GM23248 (cell line): ENCODE measurements at regions not wholly inside any gene's neighbourhood (a gene's known extent, or its start where the extent isn't known, plus 50 kb on each side); places are given as distances from the start of the nearest gene placed in this dataset.

Experiments
- DNase-seq: peaks from one replicate; pipeline ENCODE4 v3.0.0-alpha.2; 2015
- H2AFZ ChIP-seq: fragments of 200-600 bp; sonication (generic); 2 replicates; pipeline ENCODE4 v1.6.1; 2016; ENCODE audit warnings: antibody characterized with exemption
- H3F3A ChIP-seq: fragments of 200-600 bp; sonication (generic); 2 replicates; pipeline ENCODE4 v1.6.1; 2016; ENCODE audit warnings: mild to moderate bottlenecking, antibody characterized with exemption, mixed run types; ENCODE audit not compliant: insufficient read depth
- H3K27ac ChIP-seq: fragments of 200-600 bp; sonication (generic); 2 replicates; pipeline ENCODE4 v1.5.1; 2016; ENCODE audit warnings: mild to moderate bottlenecking
- H3K27me3 ChIP-seq: fragments of 200-600 bp; sonication (generic); replicated peaks from 2 replicates; pipeline ENCODE4 v1.6.1; 2016; ENCODE audit warnings: mild to moderate bottlenecking; ENCODE audit not compliant: insufficient read depth
- H3K36me3 ChIP-seq: fragments of 200-600 bp; sonication (generic); 2 replicates; pipeline ENCODE4 v1.6.1; 2016; ENCODE audit warnings: low read depth, mild to moderate bottlenecking
- H3K4me1 ChIP-seq: fragments of 200-600 bp; sonication (generic); 2 replicates; pipeline ENCODE4 v1.6.1; 2016; ENCODE audit warnings: mild to moderate bottlenecking; ENCODE audit not compliant: insufficient read depth
- H3K4me2 ChIP-seq: fragments of 200-600 bp; sonication (generic); one replicate; pipeline ENCODE4 v1.6.1; 2016; ENCODE audit warnings: mild to moderate bottlenecking; ENCODE audit not compliant: unreplicated experiment
- H3K4me3 ChIP-seq: fragments of 200-600 bp; sonication (generic); 2 replicates; pipeline ENCODE4 v1.5.1; 2016; ENCODE audit warnings: mild to moderate bottlenecking
- H3K79me2 ChIP-seq: fragments of 200-600 bp; sonication (generic); 2 replicates; pipeline ENCODE4 v1.6.1; 2016; ENCODE audit warnings: mild to moderate bottlenecking; ENCODE audit not compliant: insufficient read depth
- H3K9ac ChIP-seq: fragments of 200-600 bp; sonication (generic); 2 replicates; pipeline ENCODE4 v1.6.1; 2016; ENCODE audit warnings: mild to moderate bottlenecking
- H3K9me2 ChIP-seq: fragments of 200-600 bp; sonication (generic); 2 replicates; pipeline ENCODE4 v1.6.1; 2016; ENCODE audit warnings: mixed run types, mild to moderate bottlenecking, moderate library complexity; ENCODE audit not compliant: insufficient read depth
- H3K9me3 ChIP-seq: fragments of 200-600 bp; sonication (generic); one replicate; pipeline ENCODE4 v1.6.1; 2017; ENCODE audit warnings: low read depth
- H4K20me1 ChIP-seq: fragments of 200-600 bp; sonication (generic); 2 replicates; pipeline ENCODE4 v1.6.0; 2016; ENCODE audit not compliant: insufficient read depth
- EZH2 ChIP-seq: fragments of 200-600 bp; sonication (generic); IDR thresholded peaks from 2 replicates; pipeline ENCODE4 v1.6.1; 2018; ENCODE audit warnings: antibody characterized with exemption, mild to moderate bottlenecking; ENCODE audit not compliant: insufficient read depth, poor library complexity, severe bottlenecking
- EZH2phosphoT487 ChIP-seq: fragments of 200-600 bp; sonication (generic); IDR thresholded peaks from 2 replicates; pipeline ENCODE4 v1.6.1; 2018; ENCODE audit warnings: antibody characterized with exemption, moderate library complexity, mild to moderate bottlenecking, low read depth; ENCODE audit not compliant: insufficient read depth
- WGBS, 2 experiments: methylation state at CpG; one replicate each; pipeline ENCODE4 v1.1.6; 2015 to 2017; ENCODE audit warnings: low lambda C conversion rate in 2 of 2, low coverage in 1 of 2; ENCODE audit errors: missing lambda C conversion rate in 2 of 2; 5-methylcytosine and 5-hydroxymethylcytosine counted together
- in situ Hi-C: fragments of 300-500 bp; cut with MboI; formaldehyde crosslinking; loops from 2 replicates; pipeline ENCODE4 v1.15.0; 2020

DNA sequence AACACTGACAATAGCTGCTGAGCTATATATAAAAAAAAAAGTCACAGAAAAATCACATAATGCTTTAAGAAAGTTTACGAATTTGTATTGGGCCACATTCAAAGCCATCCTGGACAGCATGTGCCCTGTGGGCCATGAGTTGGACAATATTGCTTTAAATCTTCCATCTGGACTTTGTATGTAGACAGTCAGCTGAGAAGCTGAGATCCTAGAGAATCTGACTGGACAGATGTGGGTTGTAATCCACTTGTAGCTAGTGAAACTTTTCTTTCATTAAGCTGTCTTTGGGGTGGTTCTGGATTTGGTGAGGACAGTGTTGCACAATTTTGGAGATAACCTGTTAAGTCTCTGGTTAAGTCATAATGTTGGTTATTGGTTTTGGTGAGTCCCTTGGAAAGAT, 824.5 kb downstream of the CCSER2 start:
- DNase-seq: no peak
- H3K9ac ChIP-seq: no peak overlapping the region
- no peak overlapping the region for H2AFZ ChIP-seq
- no peak for TF ChIP-seq EZH2phosphoT487
- TF ChIP-seq EZH2: no peak
- WGBS, 2 experiments: 0 to 6% methylated on average over 1 of the region's 1 CpG
- no peak overlapping the region for H3K4me3 ChIP-seq
- H4K20me1 ChIP-seq: no peaks in the 10 kb centered on the region
- no peaks in the 10 kb centered on the region for H3K9me2 ChIP-seq
- H3K4me1 ChIP-seq: no peaks in the 10 kb centered on the region
- no peaks in the 10 kb centered on the region for H3K9me3 ChIP-seq
- no peaks in the 10 kb centered on the region for H3K36me3 ChIP-seq
- no peaks in the 10 kb centered on the region for H3F3A ChIP-seq
- in situ Hi-C loops: no loop called here
- no peaks in the 10 kb centered on the region for H3K27me3 ChIP-seq
- H3K27ac ChIP-seq: no peak overlapping the region
- no peak overlapping the region for H3K4me2 ChIP-seq
- no peaks in the 10 kb centered on the region for H3K79me2 ChIP-seq

DNA sequence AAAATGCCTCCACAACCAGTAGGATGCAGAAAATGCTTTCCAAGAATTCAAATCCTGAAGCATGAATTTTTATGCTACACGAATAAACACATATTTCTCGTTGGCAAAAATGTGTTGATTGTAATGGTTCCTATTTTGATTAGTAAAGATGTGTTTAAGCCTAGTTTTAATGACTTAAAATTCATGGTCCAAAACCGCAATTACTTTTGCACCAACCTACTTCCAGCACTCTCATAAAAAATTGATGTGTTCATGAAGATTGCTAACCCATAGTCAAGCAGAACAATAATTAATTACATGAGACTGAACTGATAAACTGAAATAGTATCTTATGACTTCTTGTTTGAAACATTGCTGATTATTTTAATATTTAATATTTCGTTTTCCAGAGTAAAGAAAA, 828.8 kb downstream of the CCSER2 start:
- in situ Hi-C loops: no loop called here
- Histone ChIP-seq H3K4me1 (no peaks in the 10 kb centered on the region), H3K27ac (no peak overlapping the region), H3K79me2 (no peaks in the 10 kb centered on the region), H3K27me3 (no peaks in the 10 kb centered on the region), H3K9me2 (no peaks in the 10 kb centered on the region), H3K9ac (no peak overlapping the region), H2AFZ (no peak overlapping the region), H3K36me3 (no peaks in the 10 kb centered on the region), H3K4me2 (no peak overlapping the region), H3K4me3 (no peak overlapping the region), H3F3A (no peaks in the 10 kb centered on the region), H3K9me3 (no peaks in the 10 kb centered on the region), H4K20me1 (no peaks in the 10 kb centered on the region)
- no peak for DNase-seq
- WGBS, 2 experiments: 17 to 18% methylated on average over 4 of the region's 4 CpGs
- TF ChIP-seq EZH2phosphoT487 (no peak), EZH2 (no peak)

DNA sequence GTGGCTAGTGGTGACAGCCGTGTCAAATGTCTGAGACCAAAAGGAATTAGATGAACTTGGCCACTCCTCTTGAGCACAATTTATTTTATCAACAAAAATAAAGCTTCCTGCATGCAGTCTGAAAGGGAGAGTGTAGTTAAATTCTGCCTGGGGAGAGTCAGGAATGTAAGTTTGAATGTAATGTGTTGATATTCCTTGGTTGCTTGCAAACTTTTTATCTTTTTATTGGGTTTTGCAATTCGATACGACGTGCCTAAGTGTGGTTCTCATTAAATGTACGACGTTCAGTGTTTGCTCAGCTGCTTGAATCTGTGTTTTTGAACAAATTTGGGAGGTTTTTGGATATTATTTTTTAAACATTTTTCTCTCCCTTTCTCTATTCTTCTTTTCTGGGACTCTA, 839.9 kb downstream of the CCSER2 start:
- H3K36me3 ChIP-seq: no peaks in the 10 kb centered on the region; the same call in 1 of the 2 replicates
- no peaks in the 10 kb centered on the region for H3K9me2 ChIP-seq
- 2 to 4% methylated on average over 6 of the region's 6 CpGs for WGBS, 2 experiments
- H3K4me2 ChIP-seq: no peak overlapping the region
- DNase-seq: no peak
- no peaks in the 10 kb centered on the region for H3K79me2 ChIP-seq
- no peaks in the 10 kb centered on the region for H3F3A ChIP-seq
- no peak for TF ChIP-seq EZH2phosphoT487
- no peak for TF ChIP-seq EZH2
- H3K9me3 ChIP-seq: no peaks in the 10 kb centered on the region
- H3K27ac ChIP-seq: no peak overlapping the region
- H4K20me1 ChIP-seq: no peaks in the 10 kb centered on the region
- in situ Hi-C loops: no loop called here
- H3K4me1 ChIP-seq: no peaks in the 10 kb centered on the region
- H3K27me3 ChIP-seq: no peaks in the 10 kb centered on the region
- H3K9ac ChIP-seq: no peak overlapping the region
- H3K4me3 ChIP-seq: no peak overlapping the region
- no peak overlapping the region for H2AFZ ChIP-seq

DNA sequence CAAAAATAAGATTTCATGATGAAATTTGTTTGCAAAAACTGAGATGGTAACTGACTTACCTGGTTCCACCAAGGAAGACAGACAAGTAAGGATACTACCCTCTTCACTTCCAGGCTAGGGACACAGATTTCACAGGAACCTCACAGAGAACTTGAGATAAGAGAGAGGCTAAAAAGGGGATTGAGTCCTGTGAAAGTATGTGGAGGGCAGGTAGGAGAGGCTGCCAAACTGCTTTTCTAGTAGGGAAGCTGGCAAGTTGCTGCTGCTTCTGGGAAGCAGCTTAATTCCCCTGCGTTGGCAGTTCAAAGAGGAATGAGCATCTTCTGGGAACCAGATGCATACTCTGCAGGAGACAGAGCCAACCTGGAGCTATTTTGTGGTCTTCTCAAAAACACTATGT, 841.6 kb downstream of the CCSER2 start:
- Histone ChIP-seq H3K9me2 (no peaks in the 10 kb centered on the region), H3K79me2 (no peaks in the 10 kb centered on the region), H3K4me3 (no peak overlapping the region), H3K9me3 (no peaks in the 10 kb centered on the region), H3K27ac (no peak overlapping the region), H2AFZ (no peak overlapping the region), H3K36me3 (no peaks in the 10 kb centered on the region; the same call in 1 of the 2 replicates), H3K27me3 (no peaks in the 10 kb centered on the region), H3F3A (no peaks in the 10 kb centered on the region), H3K9ac (no peak overlapping the region), H4K20me1 (no peaks in the 10 kb centered on the region), H3K4me1 (no peaks in the 10 kb centered on the region), H3K4me2 (no peak overlapping the region)
- TF ChIP-seq EZH2phosphoT487: no peak
- no peak for TF ChIP-seq EZH2
- WGBS, 2 experiments: 0 to 10% methylated on average over 1 of the region's 1 CpG
- in situ Hi-C loops: no loop called here
- no peak for DNase-seq

DNA sequence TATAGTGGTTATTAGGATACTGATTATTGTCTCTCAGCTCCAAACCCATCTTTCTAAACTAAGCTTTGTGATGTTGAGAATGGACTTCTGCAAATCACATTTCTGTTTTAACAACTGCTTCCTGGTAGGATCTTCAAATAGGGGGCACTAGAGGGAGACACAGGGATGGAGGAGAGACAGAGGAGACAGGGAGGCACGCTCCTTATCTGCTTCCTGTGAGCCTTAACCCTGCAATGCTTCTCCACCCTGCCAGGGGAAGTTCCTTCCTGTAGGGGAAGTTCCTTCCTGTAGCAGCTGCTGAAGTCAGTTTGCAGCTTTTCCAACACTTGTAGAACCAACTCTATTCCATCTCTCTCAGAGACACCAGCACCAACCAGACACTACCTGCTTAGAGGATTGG, 847.2 kb downstream of the CCSER2 start:
- H3K27me3 ChIP-seq: no peaks in the 10 kb centered on the region
- no peaks in the 10 kb centered on the region for H3K9me3 ChIP-seq
- no peak overlapping the region for H2AFZ ChIP-seq
- WGBS, 2 experiments: 0% methylated on average over 1 of the region's 1 CpG
- no peak overlapping the region for H3K27ac ChIP-seq
- H3K9ac ChIP-seq: no peak overlapping the region
- no peak for TF ChIP-seq EZH2
- no peak for TF ChIP-seq EZH2phosphoT487
- H3K36me3 ChIP-seq: no peaks in the 10 kb centered on the region
- H3K9me2 ChIP-seq: no peaks in the 10 kb centered on the region
- no peaks in the 10 kb centered on the region for H4K20me1 ChIP-seq
- no peaks in the 10 kb centered on the region for H3F3A ChIP-seq
- no peak overlapping the region for H3K4me2 ChIP-seq
- in situ Hi-C loops: no loop called here
- no peaks in the 10 kb centered on the region for H3K4me1 ChIP-seq
- DNase-seq: no peak
- no peak overlapping the region for H3K4me3 ChIP-seq
- no peaks in the 10 kb centered on the region for H3K79me2 ChIP-seq
